Gastrocnemius medialis (tissue), 4 donors: ENCODE measurements at regions not wholly inside any gene's neighbourhood (a gene's known extent, or its start where the extent isn't known, plus 50 kb on each side); places are given as distances from the start of the nearest gene placed in this dataset.

ENCODE experiments used
- ATAC-seq, 2 donors: fragments of 150-250 bp; one replicate each; pipeline ENCODE4 v1.9.1; 2016
- DNase-seq, 2 donors: peaks; one replicate each; pipeline ENCODE4 v3.0.0-alpha.2; 2019
- H3K27ac ChIP-seq, 4 donors: fragments of 200-600 bp; sonication (generic); 1 replicate in 1 of 4; 2 replicates in 3 of 4; pipeline ENCODE4 v1.5.1; 2016 to 2018; ENCODE audit warnings: mild to moderate bottlenecking in 2 of 4, moderate library complexity in 1 of 4
- H3K27me3 ChIP-seq, 3 donors: fragments of 200-600 bp; sonication (generic) in 2 of 3; 1 replicate in 1 of 3; 2 replicates in 2 of 3; pipeline versions ENCODE4 v1.5.1 to v1.6.0; 2016 to 2019; ENCODE audit warnings: mild to moderate bottlenecking in 1 of 3, moderate library complexity in 1 of 3
- H3K36me3 ChIP-seq, 2 donors: fragments of 200-600 bp; sonication (generic) in 1 of 2; one replicate each; pipeline ENCODE4 v1.5.1; 2017 to 2018
- H3K4me1 ChIP-seq, 2 donors: fragments of 200-600 bp; sonication (generic) in 1 of 2; one replicate each; pipeline ENCODE4 v1.5.1; 2016 to 2017; ENCODE audit warnings: mild to moderate bottlenecking in 2 of 2
- H3K4me3 ChIP-seq, 4 donors: fragments of 200-600 bp; sonication (generic) in 3 of 4; 1 replicate in 1 of 4; 2 replicates in 3 of 4; pipeline ENCODE4 v1.5.1; 2016 to 2019; ENCODE audit warnings: mild to moderate bottlenecking in 2 of 4
- H3K9me3 ChIP-seq, 3 donors: fragments of 200-600 bp; sonication (generic) in 2 of 3; 1 replicate in 1 of 3; 2 replicates in 2 of 3; pipeline ENCODE4 v1.5.1; 2016 to 2019
- POLR2A ChIP-seq, 2 donors: fragments of 450-650 bp; IDR thresholded peaks; one replicate each; pipeline ENCODE4 v1.6.1; 2017; ENCODE audit warnings: antibody characterized with exemption in 2 of 2, mild to moderate bottlenecking in 2 of 2, moderate library complexity in 2 of 2
- in situ Hi-C, 4 donors: fragments of 200-750 bp; cut with MboI; loops; one replicate each; pipeline versions ENCODE4 v1.15.0 to v1.8.0; 2017; ENCODE audit warnings: low sequenced_read_pairs in 4 of 4
- intact Hi-C: fragments of 100-400 bp; cut with DNase I; formaldehyde crosslinking; loops from one replicate; pipeline ENCODE4 v1.15.1; 2023; ENCODE audit warnings: low total_unique reads
- TF ChIP-seq, protein P1 (sequence below), 5 experiments: fragments of 450-650 bp in 3 of 5; fragments of 200-600 bp in 2 of 5; sonication (generic) in 2 of 5; IDR thresholded peaks in 4 of 5; conservative IDR thresholded peaks in 1 of 5; 1 replicate in 4 of 5; 2 replicates in 1 of 5; pipeline ENCODE4 v1.5.1; 2016 to 2019; ENCODE audit warnings: antibody characterized with exemption in 5 of 5, mild to moderate bottlenecking in 3 of 5, moderate library complexity in 3 of 5

GRCh38 chr11:122340607-122341290 lies 224.7 kb upstream of the BLID start:
- Histone ChIP-seq H3K9me3 (no peaks in the 10 kb centered on the region), H3K27me3 (no peaks in the 10 kb centered on the region), H3K36me3 (no peaks in the 10 kb centered on the region), H3K27ac (no peak overlapping the region), H3K4me3 (no peak overlapping the region), H3K4me1 (no peaks in the 10 kb centered on the region)
- intact Hi-C loops (no loop called here), in situ Hi-C loops (no loop called here)
- DNase-seq (no peak), ATAC-seq (no peak)
- TF ChIP-seq, protein P1, sequence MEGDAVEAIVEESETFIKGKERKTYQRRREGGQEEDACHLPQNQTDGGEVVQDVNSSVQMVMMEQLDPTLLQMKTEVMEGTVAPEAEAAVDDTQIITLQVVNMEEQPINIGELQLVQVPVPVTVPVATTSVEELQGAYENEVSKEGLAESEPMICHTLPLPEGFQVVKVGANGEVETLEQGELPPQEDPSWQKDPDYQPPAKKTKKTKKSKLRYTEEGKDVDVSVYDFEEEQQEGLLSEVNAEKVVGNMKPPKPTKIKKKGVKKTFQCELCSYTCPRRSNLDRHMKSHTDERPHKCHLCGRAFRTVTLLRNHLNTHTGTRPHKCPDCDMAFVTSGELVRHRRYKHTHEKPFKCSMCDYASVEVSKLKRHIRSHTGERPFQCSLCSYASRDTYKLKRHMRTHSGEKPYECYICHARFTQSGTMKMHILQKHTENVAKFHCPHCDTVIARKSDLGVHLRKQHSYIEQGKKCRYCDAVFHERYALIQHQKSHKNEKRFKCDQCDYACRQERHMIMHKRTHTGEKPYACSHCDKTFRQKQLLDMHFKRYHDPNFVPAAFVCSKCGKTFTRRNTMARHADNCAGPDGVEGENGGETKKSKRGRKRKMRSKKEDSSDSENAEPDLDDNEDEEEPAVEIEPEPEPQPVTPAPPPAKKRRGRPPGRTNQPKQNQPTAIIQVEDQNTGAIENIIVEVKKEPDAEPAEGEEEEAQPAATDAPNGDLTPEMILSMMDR (IDR thresholded peaks at IDR 0.05 in 4 of 5, conservative IDR thresholded peaks at IDR 0.05 in 1 of 5), result no peak
- TF ChIP-seq POLR2A (IDR thresholded peaks at IDR 0.05), result no peak

- Histone ChIP-seq H3K36me3 (no peaks in the 10 kb centered on the region), H3K4me3 (no peak overlapping the region), H3K9me3 (no peaks in the 10 kb centered on the region), H3K27ac (no peak overlapping the region), H3K4me1 (no peaks in the 10 kb centered on the region), H3K27me3 (no peaks in the 10 kb centered on the region)
- intact Hi-C loops, result no loop called here
- TF ChIP-seq, protein P1 (IDR thresholded peaks at IDR 0.05 in 4 of 5, conservative IDR thresholded peaks at IDR 0.05 in 1 of 5), result no peak
- DNase-seq (no peak), ATAC-seq (no peak)
- in situ Hi-C loops, result no loop called here
Observed at GRCh38 chr11:122339436-122340060, 223.5 kb upstream of the BLID start.

DNA sequence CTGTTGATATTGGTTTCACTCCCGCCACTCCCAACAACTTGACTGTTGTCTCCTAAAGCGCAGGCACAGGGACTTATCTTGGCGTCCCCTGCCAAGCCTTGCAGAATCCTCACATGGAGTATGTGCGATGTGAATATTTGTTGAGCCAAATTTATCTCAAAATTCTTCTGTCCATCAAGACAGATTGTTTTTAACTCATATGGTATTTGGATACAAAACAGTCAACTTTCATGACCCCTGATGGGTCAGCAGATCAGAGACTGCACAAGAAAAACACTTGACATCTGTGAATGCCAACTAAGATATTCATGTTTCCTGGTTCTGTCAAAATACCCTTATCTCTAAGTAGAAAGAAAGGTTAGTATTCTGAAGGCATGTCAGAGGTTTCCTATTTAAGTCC lies 221.7 kb upstream of the BLID start:
- in situ Hi-C loops (no loop called here), intact Hi-C loops (no loop called here)
- Histone ChIP-seq H3K27me3 (no peaks in the 10 kb centered on the region), H3K4me3 (no peak overlapping the region), H3K9me3 (no peaks in the 10 kb centered on the region), H3K27ac (no peak overlapping the region), H3K4me1 (no peaks in the 10 kb centered on the region), H3K36me3 (no peaks in the 10 kb centered on the region)
- no peak for ATAC-seq
- no peak for TF ChIP-seq POLR2A (IDR thresholded peaks at IDR 0.05)
- TF ChIP-seq, protein P1 (IDR thresholded peaks at IDR 0.05 in 4 of 5, conservative IDR thresholded peaks at IDR 0.05 in 1 of 5), result no peak
- no peak for DNase-seq

DNA sequence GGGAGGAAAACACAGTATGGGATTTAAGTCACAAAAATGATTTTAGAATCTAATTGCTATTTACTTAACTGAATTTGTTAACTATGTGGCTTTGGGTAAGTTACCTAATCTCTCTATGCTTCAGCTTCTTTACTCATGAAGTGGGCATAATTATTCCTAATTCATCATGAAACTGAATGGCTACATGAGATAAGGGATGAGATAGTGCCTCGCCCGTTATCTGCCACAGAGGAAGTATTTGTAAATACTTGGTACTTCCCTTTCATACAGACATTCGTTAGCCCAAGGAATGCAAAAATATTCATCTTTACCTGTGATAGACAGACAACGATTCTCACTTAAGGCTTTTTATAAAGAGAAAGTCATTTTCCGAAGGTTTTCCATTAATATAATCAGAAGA lies 221.2 kb upstream of the BLID start:
- DNase-seq, result no peak
- Histone ChIP-seq H3K36me3 (no peaks in the 10 kb centered on the region), H3K9me3 (no peaks in the 10 kb centered on the region), H3K4me1 (no peaks in the 10 kb centered on the region), H3K27me3 (no peaks in the 10 kb centered on the region), H3K4me3 (no peak overlapping the region), H3K27ac (no peak overlapping the region)
- TF ChIP-seq POLR2A (IDR thresholded peaks at IDR 0.05), result no peak
- TF ChIP-seq, protein P1 (IDR thresholded peaks at IDR 0.05 in 4 of 5, conservative IDR thresholded peaks at IDR 0.05 in 1 of 5), result no peak
- intact Hi-C loops, result no loop called here
- ATAC-seq, result no peak
- in situ Hi-C loops, result no loop called here
